ENCODE measurements at regions not wholly inside any gene's neighbourhood (a gene's known extent, or its start where the extent isn't known, plus 50 kb on each side); places are given as distances from the start of the nearest gene placed in this dataset.

GRCh38 chr5:122701640-122702523 lies 73.0 kb upstream of the SNX2 start:
- DNase-seq (ENCODE audit: low read depth, low spot score), result no peak
- ChIA-PET CTCF (interaction anchor here (0.7 to 4.4 kb wide), 2 partner anchors 15 to 346 kb away, joined by 3 to 67 read pairs; no protein-coding TSS in a partner anchor), POLR2A (no interaction called here)
- no peak overlapping the region for H3K4me3 ChIP-seq (ENCODE audit: low read depth, low read length)
- no peak for TF ChIP-seq CTCF (IDR thresholded peaks at IDR 0.05; ENCODE audit: insufficient read depth, low read length, missing control alignments)

- CTCF ChIA-PET, result interaction anchor here (0.7 to 4.4 kb wide), 4 partner anchors 15 to 642 kb away, joined by 3 to 67 read pairs (median 5); no protein-coding TSS in a partner anchor
- no peak overlapping the region for H3K4me3 ChIP-seq (ENCODE audit: low read depth, low read length)
- POLR2A ChIA-PET, result no interaction called here
Measured at GRCh38 chr5:122702524-122702875, 72.4 kb upstream of the SNX2 start.

GRCh38 chr5:122703203-122703602 lies 71.7 kb upstream of the SNX2 start:
- no peak for DNase-seq (ENCODE audit: low read depth, low spot score)
- CTCF ChIA-PET, result interaction anchor here (1.0 to 4.4 kb wide), 10 partner anchors 9 to 664 kb away, joined by 3 to 67 read pairs (median 8); partner anchors contain the start of gene SNX2
- TF ChIP-seq CTCF (IDR thresholded peaks at IDR 0.05; ENCODE audit: insufficient read depth, low read length, missing control alignments), result no peak
- H3K4me3 ChIP-seq (ENCODE audit: low read depth, low read length), result no peak overlapping the region
- POLR2A ChIA-PET, result no interaction called here

More at GRCh38 chr5:122702524-122702875, 72.4 kb upstream of the SNX2 start:
- DNase-seq (ENCODE audit: low read depth, low spot score), result no peak
- TF ChIP-seq CTCF (IDR thresholded peaks at IDR 0.05; ENCODE audit: insufficient read depth, low read length, missing control alignments), result no peak

GRCh38 chr5:122704247-122705036 lies 70.4 kb upstream of the SNX2 start:
- CTCF ChIA-PET, result interaction anchor here (0.7 to 4.4 kb wide), 29 partner anchors 8 to 663 kb away, joined by 3 to 67 read pairs (median 5); partner anchors contain the start of genes PPIC and SNX2
- no peak for DNase-seq (ENCODE audit: low read depth, low spot score)
- POLR2A ChIA-PET, result no interaction called here

GRCh38 chr5:122705851-122706250 lies 69.0 kb upstream of the SNX2 start:
- TF ChIP-seq CTCF (IDR thresholded peaks at IDR 0.05; ENCODE audit: insufficient read depth, low read length, missing control alignments), result no peak
- POLR2A ChIA-PET, result interaction anchor here (0.5 kb wide), 1 partner anchor 57 kb away, joined by 3 read pairs; no protein-coding TSS in a partner anchor

More at GRCh38 chr5:122704247-122705036, 70.4 kb upstream of the SNX2 start:
- no peak overlapping the region for H3K4me3 ChIP-seq (ENCODE audit: low read depth, low read length)
- TF ChIP-seq CTCF (IDR thresholded peaks at IDR 0.05; ENCODE audit: insufficient read depth, low read length, missing control alignments), result peak; percentile 55

More at GRCh38 chr5:122705851-122706250, 69.0 kb upstream of the SNX2 start:
- no peak overlapping the region for H3K4me3 ChIP-seq (ENCODE audit: low read depth, low read length)
- CTCF ChIA-PET, result interaction anchor here (0.7 to 4.4 kb wide), 3 partner anchors 10 to 95 kb away, joined by 3 to 67 read pairs (median 7); no protein-coding TSS in a partner anchor
- no peak for DNase-seq (ENCODE audit: low read depth, low spot score)

All from AG04449 (cell line).